Activated T-helper 17 cell treated with anti-CD3 and anti-CD28 coated beads, Interleukin-2, amount 50 U/mL, for 72 hours (primary cell): ENCODE measurements at regions not wholly inside any gene's neighbourhood (a gene's known extent, or its start where the extent isn't known, plus 50 kb on each side); places are given as distances from the start of the nearest gene placed in this dataset.

Experiments
- ATAC-seq: fragments of 150-1000 bp; cut with Tn5 transposase; replicated peaks from 2 replicates; pipeline ENCODE4 v1.10.0; 2021; ENCODE audit warnings: mild to moderate bottlenecking, moderate library complexity
- H3K27ac Mint-ChIP-seq: one replicate; pipeline ENCODE4 v1.8.0; 2022; ENCODE audit warnings: mixed read lengths
- H3K27me3 Mint-ChIP-seq: one replicate; pipeline ENCODE4 v1.8.0; 2022; ENCODE audit warnings: mixed read lengths
- H3K36me3 Mint-ChIP-seq: one replicate; pipeline ENCODE4 v1.8.0; 2022; ENCODE audit warnings: low read depth, mild to moderate bottlenecking, mixed read lengths
- H3K4me1 Mint-ChIP-seq: one replicate; pipeline ENCODE4 v1.8.0; 2022; ENCODE audit warnings: mixed read lengths
- H3K4me3 Mint-ChIP-seq: one replicate; pipeline ENCODE4 v1.8.0; 2022; ENCODE audit warnings: mild to moderate bottlenecking, mixed read lengths
- H3K9me3 Mint-ChIP-seq: one replicate; pipeline ENCODE4 v1.8.0; 2022; ENCODE audit warnings: mixed read lengths

- Mint-ChIP-seq H3K4me3 (no peak overlapping the region), H3K27me3 (peaks cover 22% of the 10 kb centered on the region), H3K9me3 (no peaks in the 10 kb centered on the region), H3K4me1 (no peaks in the 10 kb centered on the region), H3K27ac (no peak overlapping the region), H3K36me3 (no peaks in the 10 kb centered on the region)
- ATAC-seq = no peak
Measured at GRCh38 chr12:125272383-125272933, 207.2 kb downstream of the AACS start.

DNA sequence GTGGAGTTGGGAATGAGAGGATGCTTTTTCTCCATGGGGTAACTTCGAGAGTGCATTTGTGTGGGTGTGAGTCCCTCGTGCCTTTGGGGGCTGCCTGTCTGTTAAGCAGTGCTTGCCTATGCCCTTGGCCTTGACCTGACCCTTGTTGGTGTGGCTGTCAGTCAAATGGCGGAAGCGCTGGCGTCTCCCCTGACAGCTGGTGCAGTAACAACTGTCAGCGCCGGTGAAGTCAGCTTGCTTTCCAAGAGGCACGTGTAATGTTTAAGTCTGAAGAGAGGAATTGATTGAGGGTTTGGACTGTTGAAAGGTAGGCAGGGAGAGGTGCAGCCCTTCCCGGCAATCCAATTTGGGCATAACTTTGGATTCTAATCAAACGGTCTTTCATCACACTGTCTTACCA lies 211.3 kb downstream of the AACS start:
- Mint-ChIP-seq H3K36me3 (no peaks in the 10 kb centered on the region), H3K27me3 (peaks cover 31% of the 10 kb centered on the region), H3K4me3 (no peak overlapping the region), H3K4me1 (no peaks in the 10 kb centered on the region), H3K27ac (no peak overlapping the region), H3K9me3 (no peaks in the 10 kb centered on the region)
- ATAC-seq = no peak

- peak; percentile 38 for ATAC-seq
- Mint-ChIP-seq H3K27ac (no peak overlapping the region), H3K9me3 (no peaks in the 10 kb centered on the region), H3K4me1 (no peaks in the 10 kb centered on the region), H3K27me3 (peaks cover 21% of the 10 kb centered on the region), H3K4me3 (peak overlapping the region; percentile 5), H3K36me3 (no peaks in the 10 kb centered on the region)
Measured at GRCh38 chr12:125280482-125281377, 215.5 kb downstream of the AACS start.

- Mint-ChIP-seq H3K27ac (no peak overlapping the region), H3K27me3 (peaks cover 20% of the 10 kb centered on the region), H3K4me1 (no peaks in the 10 kb centered on the region), H3K9me3 (no peaks in the 10 kb centered on the region), H3K36me3 (no peaks in the 10 kb centered on the region), H3K4me3 (no peak overlapping the region)
- no peak for ATAC-seq
Measured at GRCh38 chr12:125282921-125283320, 217.7 kb downstream of the AACS start.

- H3K27ac Mint-ChIP-seq = no peak overlapping the region
- ATAC-seq = no peak
- no peaks in the 10 kb centered on the region for H3K9me3 Mint-ChIP-seq
- H3K36me3 Mint-ChIP-seq = no peaks in the 10 kb centered on the region
- H3K27me3 Mint-ChIP-seq = peaks cover 20% of the 10 kb centered on the region
- H3K4me3 Mint-ChIP-seq = no peak overlapping the region
- no peaks in the 10 kb centered on the region for H3K4me1 Mint-ChIP-seq
Measured at GRCh38 chr12:125283521-125283920, 218.3 kb downstream of the AACS start.

DNA sequence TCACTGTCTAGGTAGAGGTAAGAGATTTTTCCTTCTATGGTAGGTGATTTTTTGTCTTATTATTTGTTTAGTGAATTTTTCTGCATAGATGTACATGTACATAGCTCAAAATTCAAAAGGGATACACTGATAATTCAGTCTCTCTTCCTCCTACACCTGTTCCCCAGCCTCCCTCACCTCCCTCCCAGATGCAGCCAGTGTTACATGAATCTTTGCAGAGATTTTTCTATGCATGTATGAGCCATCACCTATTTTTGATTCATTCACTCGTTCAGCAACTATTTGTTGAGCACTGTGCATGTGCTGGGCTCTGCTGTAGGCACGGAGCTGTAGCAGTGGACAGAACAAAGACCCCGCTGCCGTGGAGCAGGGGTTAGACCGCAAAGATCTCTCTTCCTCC lies 218.9 kb downstream of the AACS start:
- Mint-ChIP-seq H3K4me3 (no peak overlapping the region), H3K4me1 (no peaks in the 10 kb centered on the region), H3K36me3 (no peaks in the 10 kb centered on the region), H3K27me3 (peaks cover 20% of the 10 kb centered on the region), H3K9me3 (no peaks in the 10 kb centered on the region), H3K27ac (no peak overlapping the region)
- ATAC-seq = no peak

- Mint-ChIP-seq H3K27ac (no peak overlapping the region), H3K36me3 (no peaks in the 10 kb centered on the region), H3K27me3 (peaks cover 23% of the 10 kb centered on the region), H3K9me3 (no peaks in the 10 kb centered on the region), H3K4me3 (no peak overlapping the region), H3K4me1 (no peaks in the 10 kb centered on the region)
- no peak for ATAC-seq
Measured at GRCh38 chr12:125284945-125285685, 219.9 kb downstream of the AACS start.

- H3K9me3 Mint-ChIP-seq = no peaks in the 10 kb centered on the region
- H3K36me3 Mint-ChIP-seq = no peaks in the 10 kb centered on the region
- ATAC-seq = no peak
- H3K4me1 Mint-ChIP-seq = no peaks in the 10 kb centered on the region
- H3K27ac Mint-ChIP-seq = no peak overlapping the region
- H3K4me3 Mint-ChIP-seq = no peak overlapping the region
- H3K27me3 Mint-ChIP-seq = peaks cover 22% of the 10 kb centered on the region
Measured at GRCh38 chr12:125286005-125286727, 220.9 kb downstream of the AACS start.

GRCh38 chr12:125287155-125287847 lies 222.1 kb downstream of the AACS start:
- Mint-ChIP-seq H3K4me1 (no peaks in the 10 kb centered on the region), H3K4me3 (no peak overlapping the region), H3K36me3 (no peaks in the 10 kb centered on the region), H3K9me3 (no peaks in the 10 kb centered on the region), H3K27ac (no peak overlapping the region), H3K27me3 (peaks cover 20% of the 10 kb centered on the region)
- peak; percentile 37 for ATAC-seq

- Mint-ChIP-seq H3K27me3 (peaks cover 18% of the 10 kb centered on the region), H3K9me3 (no peaks in the 10 kb centered on the region), H3K27ac (no peak overlapping the region), H3K36me3 (no peaks in the 10 kb centered on the region), H3K4me3 (no peak overlapping the region), H3K4me1 (no peaks in the 10 kb centered on the region)
- no peak for ATAC-seq
Measured at GRCh38 chr12:125288931-125289928, 224.0 kb downstream of the AACS start.

DNA sequence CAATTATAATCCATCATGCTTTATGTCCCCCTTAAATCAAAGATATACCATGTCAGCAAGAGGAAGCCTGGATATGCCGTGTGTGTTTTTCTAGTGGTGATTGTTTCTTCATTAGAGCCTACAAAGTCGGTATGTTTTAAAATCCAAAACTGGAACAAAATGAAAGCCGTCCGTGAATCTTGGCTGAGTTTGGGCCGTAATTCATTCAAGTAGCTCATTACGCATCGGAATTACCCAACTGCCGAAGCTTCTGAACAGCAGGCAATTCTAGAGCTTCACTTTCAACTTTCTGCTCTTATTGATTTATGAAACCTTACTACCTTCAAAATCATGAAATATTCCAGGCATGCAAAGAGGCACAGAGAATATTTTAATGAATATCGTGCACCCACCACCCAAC lies 224.7 kb downstream of the AACS start:
- Mint-ChIP-seq H3K36me3 (no peaks in the 10 kb centered on the region), H3K4me3 (no peak overlapping the region), H3K9me3 (no peaks in the 10 kb centered on the region), H3K27me3 (peaks cover 18% of the 10 kb centered on the region), H3K4me1 (no peaks in the 10 kb centered on the region), H3K27ac (no peak overlapping the region)
- ATAC-seq = no peak

DNA sequence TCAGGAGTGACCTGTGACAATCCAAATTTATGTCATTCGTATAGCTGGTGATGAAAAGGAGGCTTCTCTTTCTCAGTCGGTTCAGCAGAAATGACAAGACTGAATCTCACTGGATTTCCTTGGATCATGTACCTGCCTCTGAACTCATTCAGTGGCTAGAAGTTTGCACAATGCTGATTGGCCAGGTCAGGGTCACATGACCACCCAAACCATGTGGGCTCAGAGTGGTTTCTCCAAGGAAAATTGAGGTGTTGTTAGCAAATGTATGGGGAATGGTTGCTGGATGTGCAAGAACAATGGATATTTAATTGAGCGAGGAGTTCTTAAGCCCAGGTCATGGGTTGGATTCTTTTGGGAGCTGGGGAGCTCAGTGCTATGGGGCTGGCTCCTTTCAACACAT lies 227.5 kb downstream of the AACS start:
- ATAC-seq = no peak
- H3K27me3 Mint-ChIP-seq = peaks cover 20% of the 10 kb centered on the region
- no peak overlapping the region for H3K27ac Mint-ChIP-seq
- H3K36me3 Mint-ChIP-seq = no peaks in the 10 kb centered on the region
- H3K9me3 Mint-ChIP-seq = no peaks in the 10 kb centered on the region
- no peak overlapping the region for H3K4me3 Mint-ChIP-seq
- no peaks in the 10 kb centered on the region for H3K4me1 Mint-ChIP-seq

DNA sequence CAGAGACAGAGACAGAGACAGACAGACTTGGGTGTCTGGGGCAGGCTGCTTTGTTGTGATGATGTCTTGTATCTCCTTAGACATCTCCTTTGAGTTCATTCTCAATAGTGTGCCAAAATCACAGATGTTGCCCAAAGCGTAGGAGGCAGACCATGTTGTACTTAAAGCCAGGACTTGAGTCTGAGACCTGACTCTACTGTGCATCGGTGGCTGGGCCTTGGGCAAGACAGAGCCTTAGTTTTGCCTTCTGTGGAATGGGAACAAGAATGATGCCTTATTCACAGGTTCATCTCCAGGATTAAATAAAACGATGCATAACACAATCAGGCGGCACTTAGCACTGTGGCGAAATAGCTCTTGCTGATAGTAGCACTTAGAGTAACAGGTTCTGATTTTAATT lies 230.3 kb downstream of the AACS start:
- peaks cover 16% of the 10 kb centered on the region for H3K27me3 Mint-ChIP-seq
- H3K36me3 Mint-ChIP-seq = no peaks in the 10 kb centered on the region
- H3K4me3 Mint-ChIP-seq = no peak overlapping the region
- ATAC-seq = no peak
- no peak overlapping the region for H3K27ac Mint-ChIP-seq
- no peaks in the 10 kb centered on the region for H3K4me1 Mint-ChIP-seq
- no peaks in the 10 kb centered on the region for H3K9me3 Mint-ChIP-seq
